MV-4-11 (cell line): ENCODE measurements at regions not wholly inside any gene's neighbourhood (a gene's known extent, or its start where the extent isn't known, plus 50 kb on each side); places are given as distances from the start of the nearest gene placed in this dataset.
"Not testable (repeated sequence)": the region's sequence is repeated elsewhere in the genome, so short reads cannot be mapped to it uniquely, and the experiment has no call there.

Experiments used
- DNase-seq: peaks from one replicate; lab custom pipeline; 2025; lab: John Stamatoyannopoulos, UW

GRCh38 chr9:41623666-41624065, 434.5 kb upstream of the ZNG1F start:
- not testable (repeated sequence) for DNase-seq

- not testable (repeated sequence) for DNase-seq
Observed at GRCh38 chr9:41619254-41619653, 430.1 kb upstream of the ZNG1F start.

- not testable (repeated sequence) for DNase-seq
Observed at GRCh38 chr9:41606961-41607547, 417.9 kb upstream of the ZNG1F start.

- DNase-seq, result not testable (repeated sequence)
Observed at GRCh38 chr9:41565572-41565971, 376.5 kb upstream of the ZNG1F start.
